ENCODE measurements at regions not wholly inside any gene's neighbourhood (a gene's known extent, or its start where the extent isn't known, plus 50 kb on each side); places are given as distances from the start of the nearest gene placed in this dataset.

DNA sequence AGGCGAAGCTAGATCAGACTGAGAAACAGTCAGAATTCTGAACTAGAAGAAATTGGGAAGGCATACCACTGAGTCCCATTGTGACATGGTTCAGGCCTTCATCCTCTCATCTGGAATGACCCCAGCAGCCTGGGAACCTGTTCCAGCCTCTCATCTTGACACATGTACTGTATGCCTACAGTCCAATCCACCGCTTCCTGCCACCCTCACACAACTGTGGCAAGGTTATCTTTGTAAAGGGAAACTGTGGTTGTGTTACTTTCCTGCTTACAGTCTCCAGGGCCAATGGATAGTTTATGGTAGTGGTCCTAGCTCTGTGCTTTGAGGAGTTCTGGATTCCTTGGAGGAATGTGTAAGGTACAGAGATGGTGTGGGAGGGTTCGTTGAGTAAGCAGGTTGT lies 296.9 kb upstream of the TRIB2 start:
- Histone ChIP-seq H3K4me2 (0 out of 2 replicates have a peak overlapping the region, but pooled peaks have one; percentile 27), H3K36me3 (no peaks in the 10 kb centered on the region), H4K20me1 (no peaks in the 10 kb centered on the region), H3K4me1 (peaks cover 9% of the 10 kb centered on the region; the same call in 1 of the 2 replicates), H3K4me3 (no peak overlapping the region), H3K9me3 (peaks cover 6% of the 10 kb centered on the region; the same call in 1 of the 2 replicates), H3K27ac (no peak overlapping the region), H3K9ac (no peak overlapping the region), H3K27me3 (no peaks in the 10 kb centered on the region)
- TF ChIP-seq Cebpa-rat (IDR thresholded peaks at IDR 0.05) = no peak

DNA sequence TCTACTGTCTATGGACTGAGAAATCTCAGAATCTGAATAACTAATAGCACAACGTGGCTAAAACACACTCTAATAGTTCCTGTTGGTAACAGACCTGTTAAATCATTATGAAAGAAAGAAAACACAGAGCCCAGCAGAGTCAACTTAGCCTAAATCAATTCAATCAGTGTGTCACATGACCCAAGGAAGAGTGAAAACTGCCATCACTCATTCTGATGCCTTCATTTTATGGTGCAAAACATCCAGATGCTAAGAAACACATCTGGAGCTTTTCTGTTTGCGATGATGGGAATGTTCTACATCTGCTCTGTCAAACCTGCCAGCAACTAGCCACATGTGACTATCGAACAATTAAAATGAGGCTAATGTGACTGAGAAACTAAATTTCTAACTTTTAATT lies 295.7 kb upstream of the TRIB2 start:
- peaks cover 9% of the 10 kb centered on the region; the same call in 1 of the 2 replicates for H3K4me1 ChIP-seq
- no peaks in the 10 kb centered on the region for H4K20me1 ChIP-seq
- H3K9ac ChIP-seq = no peak overlapping the region
- H3K27me3 ChIP-seq = no peaks in the 10 kb centered on the region
- no peaks in the 10 kb centered on the region for H3K9me3 ChIP-seq
- no peak overlapping the region for H3K4me2 ChIP-seq
- no peaks in the 10 kb centered on the region for H3K36me3 ChIP-seq
- no peak overlapping the region for H3K27ac ChIP-seq
- TF ChIP-seq Cebpa-rat (IDR thresholded peaks at IDR 0.05) = no peak
- no peak overlapping the region for H3K4me3 ChIP-seq

DNA sequence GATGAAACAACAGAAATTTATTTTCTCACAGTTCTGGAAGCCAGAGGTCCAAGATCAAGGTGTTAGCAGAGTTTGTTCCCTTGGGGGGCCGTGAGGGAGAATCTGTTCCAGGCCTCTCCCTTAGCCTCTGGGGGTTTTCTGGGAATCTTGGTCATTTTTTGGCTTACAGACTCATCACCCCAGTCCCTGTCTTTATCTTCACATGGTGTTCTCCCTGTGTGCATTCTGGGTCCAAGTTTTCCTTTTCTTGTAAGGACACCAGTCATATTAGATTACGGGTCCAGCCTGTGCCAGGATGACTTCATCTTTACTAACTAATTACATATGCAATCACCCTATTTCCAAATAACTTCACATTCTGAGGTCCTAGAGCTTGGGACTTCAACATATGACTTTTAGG lies 292.5 kb upstream of the TRIB2 start:
- peaks cover 9% of the 10 kb centered on the region; the same call in 1 of the 2 replicates for H3K4me1 ChIP-seq
- H3K9ac ChIP-seq = no peak overlapping the region
- H3K9me3 ChIP-seq = no peaks in the 10 kb centered on the region
- TF ChIP-seq Cebpa-rat (IDR thresholded peaks at IDR 0.05) = no peak
- no peaks in the 10 kb centered on the region for H4K20me1 ChIP-seq
- no peaks in the 10 kb centered on the region for H3K27me3 ChIP-seq
- no peak overlapping the region for H3K4me2 ChIP-seq
- H3K4me3 ChIP-seq = no peak overlapping the region
- no peak overlapping the region for H3K27ac ChIP-seq
- no peaks in the 10 kb centered on the region for H3K36me3 ChIP-seq

GRCh38 chr2:12424809-12425208 lies 291.9 kb upstream of the TRIB2 start:
- Histone ChIP-seq H3K9me3 (no peaks in the 10 kb centered on the region), H3K4me2 (no peak overlapping the region), H3K4me3 (no peak overlapping the region), H3K9ac (no peak overlapping the region), H4K20me1 (no peaks in the 10 kb centered on the region), H3K27ac (no peak overlapping the region), H3K36me3 (no peaks in the 10 kb centered on the region), H3K4me1 (peaks cover 5% of the 10 kb centered on the region; the same call in 1 of the 2 replicates), H3K27me3 (no peaks in the 10 kb centered on the region)
- TF ChIP-seq Cebpa-rat (IDR thresholded peaks at IDR 0.05) = no peak

GRCh38 chr2:12428324-12428723 lies 288.4 kb upstream of the TRIB2 start:
- Histone ChIP-seq H3K9ac (no peak overlapping the region), H3K27ac (no peak overlapping the region), H3K9me3 (no peaks in the 10 kb centered on the region), H3K4me2 (no peak overlapping the region), H3K36me3 (no peaks in the 10 kb centered on the region), H4K20me1 (no peaks in the 10 kb centered on the region), H3K4me3 (no peak overlapping the region), H3K4me1 (peaks cover 8% of the 10 kb centered on the region; the same call in 1 of the 2 replicates), H3K27me3 (no peaks in the 10 kb centered on the region)
- TF ChIP-seq Cebpa-rat (IDR thresholded peaks at IDR 0.05) = no peak

DNA sequence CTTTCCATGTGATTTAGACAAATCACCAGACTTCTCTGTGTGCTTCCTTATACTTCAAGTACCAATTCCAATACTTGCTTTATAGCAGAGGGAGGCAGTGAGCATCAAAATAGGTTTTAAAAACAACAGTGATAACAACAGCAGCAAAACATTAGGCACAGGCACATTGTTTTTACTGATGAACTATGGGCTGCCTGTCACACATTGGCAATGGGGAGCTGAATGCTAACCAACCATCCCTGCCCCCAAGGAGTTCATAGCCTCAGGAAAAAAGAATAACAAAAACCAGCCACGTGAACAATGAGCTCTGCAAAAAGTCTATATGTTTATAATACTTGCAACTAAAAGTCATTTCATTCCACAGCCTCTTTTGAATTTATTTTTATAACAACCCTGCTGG lies 287.9 kb upstream of the TRIB2 start:
- H3K36me3 ChIP-seq = no peaks in the 10 kb centered on the region
- H3K4me2 ChIP-seq = no peak overlapping the region
- H3K4me1 ChIP-seq = peaks cover 8% of the 10 kb centered on the region; the same call in 1 of the 2 replicates
- no peaks in the 10 kb centered on the region for H3K27me3 ChIP-seq
- H4K20me1 ChIP-seq = no peaks in the 10 kb centered on the region
- no peak overlapping the region for H3K27ac ChIP-seq
- H3K9ac ChIP-seq = no peak overlapping the region
- no peak overlapping the region for H3K4me3 ChIP-seq
- no peak for TF ChIP-seq Cebpa-rat (IDR thresholded peaks at IDR 0.05)
- no peaks in the 10 kb centered on the region for H3K9me3 ChIP-seq

DNA sequence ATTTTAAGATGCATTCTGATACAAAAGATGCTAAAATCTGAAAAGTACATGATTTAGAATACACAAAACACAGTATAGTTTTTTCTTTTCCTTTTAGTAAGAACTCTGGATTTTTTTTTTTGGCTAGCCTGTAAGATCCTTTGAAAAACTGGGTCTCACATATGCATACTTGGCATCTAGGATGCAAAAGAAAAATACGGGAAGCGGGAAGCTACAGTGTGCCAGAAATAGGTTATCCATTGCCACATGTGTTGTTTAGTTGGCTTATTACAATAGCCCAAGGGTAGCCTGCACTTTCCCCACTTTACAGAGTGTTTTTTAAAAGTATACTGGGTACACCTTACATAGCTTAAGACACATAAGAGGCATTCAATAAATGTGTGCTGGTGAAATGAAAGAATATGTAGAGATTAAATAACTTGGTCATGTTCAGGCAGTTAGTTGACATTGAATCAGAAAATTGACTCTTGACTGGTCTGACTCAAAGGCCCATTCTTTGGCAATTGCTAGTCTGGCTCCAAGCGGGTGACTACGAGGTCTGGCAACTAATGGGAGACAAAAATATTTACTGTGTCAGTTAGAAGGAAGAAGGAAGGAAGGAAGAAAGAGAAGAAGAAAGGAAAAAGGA lies 286.8 kb upstream of the TRIB2 start:
- H3K27ac ChIP-seq = no peak overlapping the region
- no peak overlapping the region for H3K4me2 ChIP-seq
- H3K4me1 ChIP-seq = peaks cover 8% of the 10 kb centered on the region; the same call in 1 of the 2 replicates

DNA sequence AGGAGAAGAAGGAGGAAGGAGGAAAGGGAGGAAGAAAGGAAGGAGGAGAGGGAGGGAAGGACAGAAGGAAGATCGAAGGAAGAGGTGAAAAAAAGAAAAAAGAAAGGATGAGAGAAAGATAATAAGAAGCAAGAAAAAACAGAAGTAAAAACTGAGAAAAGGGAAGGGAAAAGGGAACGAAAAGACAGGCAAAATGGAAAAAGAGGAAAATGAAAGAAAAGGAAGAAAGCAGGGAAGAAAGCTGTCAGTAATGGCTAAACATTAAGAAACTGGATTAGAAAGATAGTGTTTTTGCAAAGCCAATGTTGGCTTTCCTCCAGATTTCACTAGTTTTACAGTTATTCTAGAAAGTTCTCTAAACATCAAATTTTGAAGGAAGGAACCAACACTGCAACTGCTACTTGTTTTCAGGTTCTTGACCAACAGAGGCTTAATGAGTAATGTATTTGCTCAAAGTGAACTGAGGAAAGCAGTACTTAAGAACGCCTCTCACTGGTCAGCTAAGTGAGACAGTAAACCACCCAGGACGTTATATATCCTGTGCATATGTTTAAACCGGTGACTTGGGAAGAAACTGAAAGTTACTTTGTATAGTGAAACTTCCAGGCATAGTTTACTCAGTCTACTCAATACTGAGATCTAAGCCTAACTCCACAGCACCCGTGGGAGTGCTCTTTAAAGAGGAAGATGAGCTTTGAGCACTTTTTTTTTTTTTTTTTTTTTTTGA lies 286.2 kb upstream of the TRIB2 start:
- H4K20me1 ChIP-seq = no peaks in the 10 kb centered on the region
- TF ChIP-seq Cebpa-rat (IDR thresholded peaks at IDR 0.05) = no peak
- H3K9me3 ChIP-seq = no peaks in the 10 kb centered on the region
- H3K27me3 ChIP-seq = no peaks in the 10 kb centered on the region
- no peak overlapping the region for H3K4me3 ChIP-seq
- no peak overlapping the region for H3K9ac ChIP-seq
- no peak overlapping the region for H3K27ac ChIP-seq
- H3K36me3 ChIP-seq = no peaks in the 10 kb centered on the region
- H3K4me1 ChIP-seq = peaks cover 11% of the 10 kb centered on the region
- H3K4me2 ChIP-seq = peak overlapping the region; percentile 7; the same call in 1 of the 2 replicates

More for the DNA sequence above, 286.8 kb upstream of the TRIB2 start:
- Histone ChIP-seq H3K9me3 (no peaks in the 10 kb centered on the region), H3K27me3 (no peaks in the 10 kb centered on the region), H3K36me3 (no peaks in the 10 kb centered on the region), H3K4me3 (no peak overlapping the region), H3K9ac (no peak overlapping the region), H4K20me1 (no peaks in the 10 kb centered on the region)
- TF ChIP-seq Cebpa-rat (IDR thresholded peaks at IDR 0.05) = no peak

DNA sequence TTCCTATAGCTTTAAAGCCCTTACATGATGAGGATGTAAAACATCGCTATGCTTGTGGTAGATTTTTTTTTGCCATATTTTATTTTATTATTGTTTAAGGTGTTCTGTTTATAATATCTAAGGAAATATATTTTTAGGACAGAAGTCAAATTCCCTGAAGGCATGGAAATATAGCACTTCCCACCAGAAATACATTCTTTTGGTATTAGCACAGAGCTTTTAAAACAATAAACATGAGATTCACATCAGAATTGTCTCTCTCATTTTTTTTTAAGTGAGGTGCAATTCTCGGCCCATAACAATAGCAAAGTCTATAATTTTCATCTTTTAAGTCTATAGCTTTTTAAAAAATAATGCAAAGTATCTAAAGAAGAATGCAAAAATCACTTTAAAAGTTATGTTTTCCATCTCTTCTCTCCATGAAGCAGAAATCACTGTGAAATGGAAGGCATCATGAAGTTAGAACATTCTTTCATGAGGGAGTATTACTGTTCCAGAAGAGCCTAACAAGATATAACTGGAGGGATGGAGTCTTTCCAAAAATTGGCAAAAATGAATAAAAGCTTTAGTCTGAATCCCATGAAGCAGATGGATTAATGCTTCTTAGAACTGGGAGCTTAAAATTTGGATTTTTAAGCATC lies 283.6 kb upstream of the TRIB2 start:
- Histone ChIP-seq H3K27ac (no peak overlapping the region), H3K9ac (no peak overlapping the region), H3K27me3 (no peaks in the 10 kb centered on the region), H4K20me1 (no peaks in the 10 kb centered on the region), H3K4me1 (peaks cover 27% of the 10 kb centered on the region), H3K4me2 (no peak overlapping the region), H3K36me3 (no peaks in the 10 kb centered on the region), H3K9me3 (no peaks in the 10 kb centered on the region), H3K4me3 (no peak overlapping the region)
- no peak for TF ChIP-seq Cebpa-rat (IDR thresholded peaks at IDR 0.05)

DNA sequence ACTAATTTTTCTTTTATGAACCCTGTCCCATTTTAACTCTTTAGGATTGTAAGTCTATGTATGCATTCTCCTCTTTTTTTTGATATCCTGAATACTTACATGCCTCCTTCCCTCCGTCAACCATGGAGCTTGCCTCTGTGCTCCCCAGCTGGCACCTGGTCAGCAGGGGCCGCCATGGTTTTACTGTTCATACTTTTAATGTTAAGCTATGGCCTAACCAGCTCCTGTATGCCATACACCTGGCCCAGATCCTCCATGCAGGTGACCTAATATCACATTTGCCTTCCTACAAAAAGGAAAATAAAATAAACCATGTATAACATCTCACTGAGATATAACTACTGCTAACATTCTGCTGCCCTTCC lies 283.1 kb upstream of the TRIB2 start:
- Histone ChIP-seq H3K27me3 (no peaks in the 10 kb centered on the region), H3K9ac (no peak overlapping the region), H3K27ac (no peak overlapping the region), H3K4me1 (peaks cover 27% of the 10 kb centered on the region), H3K4me2 (no peak overlapping the region), H3K9me3 (no peaks in the 10 kb centered on the region), H3K36me3 (no peaks in the 10 kb centered on the region), H4K20me1 (no peaks in the 10 kb centered on the region), H3K4me3 (no peak overlapping the region)
- no peak for TF ChIP-seq Cebpa-rat (IDR thresholded peaks at IDR 0.05)
